KG1 (cell line): ENCODE measurements at regions not wholly inside any gene's neighbourhood (a gene's known extent, or its start where the extent isn't known, plus 50 kb on each side); places are given as distances from the start of the nearest gene placed in this dataset.

Experiments
- DNase-seq: peaks from one replicate; lab custom pipeline; 2025; lab: John Stamatoyannopoulos, UW

- DNase-seq, result no peak
Observed at GRCh38 chr3:81045976-81046375, 715.5 kb downstream of the GBE1 start.

GRCh38 chr3:81045246-81045645, 716.2 kb downstream of the GBE1 start:
- DNase-seq, result no peak

GRCh38 chr3:81043660-81044199, 717.7 kb downstream of the GBE1 start:
- no peak for DNase-seq

- no peak for DNase-seq
Observed at GRCh38 chr3:81043009-81043408, 718.4 kb downstream of the GBE1 start.

- DNase-seq, result no peak
Observed at GRCh38 chr3:81041331-81041730, 720.1 kb downstream of the GBE1 start.

- DNase-seq, result no peak
Observed at GRCh38 chr3:81040107-81040506, 721.3 kb downstream of the GBE1 start.

- no peak for DNase-seq
Observed at GRCh38 chr3:81033684-81034083, 727.8 kb downstream of the GBE1 start.

GRCh38 chr3:81033185-81033584, 728.3 kb downstream of the GBE1 start:
- DNase-seq, result no peak

GRCh38 chr3:81029861-81030260, 731.6 kb downstream of the GBE1 start:
- DNase-seq, result no peak

GRCh38 chr3:81027344-81027743, 734.1 kb downstream of the GBE1 start:
- no peak for DNase-seq

- no peak for DNase-seq
Observed at GRCh38 chr3:81024560-81024959, 736.9 kb downstream of the GBE1 start.

GRCh38 chr3:81022339-81022738, 739.1 kb downstream of the GBE1 start:
- DNase-seq, result no peak

GRCh38 chr3:81013360-81013759, 748.1 kb downstream of the GBE1 start:
- DNase-seq, result no peak

GRCh38 chr3:81005992-81006391, 755.5 kb downstream of the GBE1 start:
- DNase-seq, result no peak

GRCh38 chr3:81003817-81004216, 757.6 kb downstream of the GBE1 start:
- no peak for DNase-seq

- DNase-seq, result no peak
Observed at GRCh38 chr3:81003008-81003645, 758.3 kb downstream of the GBE1 start.

GRCh38 chr3:80999481-80999880, 762.0 kb downstream of the GBE1 start:
- no peak for DNase-seq

- no peak for DNase-seq
Observed at GRCh38 chr3:80998022-80998421, 763.4 kb downstream of the GBE1 start.

- DNase-seq, result no peak
Observed at GRCh38 chr3:80997622-80998021, 763.8 kb downstream of the GBE1 start.

- no peak for DNase-seq
Observed at GRCh38 chr3:80994767-80995166, 766.7 kb downstream of the GBE1 start.

- no peak for DNase-seq
Observed at GRCh38 chr3:80994085-80994665, 767.3 kb downstream of the GBE1 start.

- DNase-seq, result no peak
Observed at GRCh38 chr3:80993241-80993945, 768.1 kb downstream of the GBE1 start.

GRCh38 chr3:80983753-80984152, 777.7 kb downstream of the GBE1 start:
- DNase-seq, result no peak
